B cell (primary cell): ENCODE measurements at regions not wholly inside any gene's neighbourhood (a gene's known extent, or its start where the extent isn't known, plus 50 kb on each side); places are given as distances from the start of the nearest gene placed in this dataset.

Experiments
- EZH2 ChIP-seq: IDR thresholded peaks from 2 replicates; pipeline ENCODE4 v1.6.1; 2012; ENCODE audit warnings: borderline replicate concordance, low read depth, mild to moderate bottlenecking, moderate library complexity, low read length; ENCODE audit not compliant: insufficient read depth, poor library complexity, severe bottlenecking
- TF ChIP-seq, protein P1 (sequence below): fragments of 200-600 bp; IDR thresholded peaks from one replicate; pipeline ENCODE4 v1.8.0; 2022; ENCODE audit warnings: antibody characterized with exemption, mild to moderate bottlenecking

DNA sequence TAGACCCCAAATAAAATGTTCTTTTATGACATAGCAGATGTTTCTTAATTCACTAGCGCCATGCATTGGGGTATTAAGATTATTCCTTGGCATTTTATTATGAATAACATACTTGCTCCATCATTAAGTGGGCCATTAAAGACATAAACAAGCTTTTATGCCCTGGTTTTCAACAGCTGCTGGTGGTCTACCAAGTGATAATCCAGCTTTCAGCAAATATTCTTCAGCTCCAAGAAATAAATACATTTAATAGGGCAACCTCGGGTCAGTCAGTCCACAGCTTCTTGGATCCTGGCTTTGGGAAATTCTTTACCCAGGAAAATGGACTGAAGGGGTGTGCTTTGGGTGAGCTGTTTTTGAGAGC lies 217.3 kb upstream of the IRX3 start:
- TF ChIP-seq, protein P1, sequence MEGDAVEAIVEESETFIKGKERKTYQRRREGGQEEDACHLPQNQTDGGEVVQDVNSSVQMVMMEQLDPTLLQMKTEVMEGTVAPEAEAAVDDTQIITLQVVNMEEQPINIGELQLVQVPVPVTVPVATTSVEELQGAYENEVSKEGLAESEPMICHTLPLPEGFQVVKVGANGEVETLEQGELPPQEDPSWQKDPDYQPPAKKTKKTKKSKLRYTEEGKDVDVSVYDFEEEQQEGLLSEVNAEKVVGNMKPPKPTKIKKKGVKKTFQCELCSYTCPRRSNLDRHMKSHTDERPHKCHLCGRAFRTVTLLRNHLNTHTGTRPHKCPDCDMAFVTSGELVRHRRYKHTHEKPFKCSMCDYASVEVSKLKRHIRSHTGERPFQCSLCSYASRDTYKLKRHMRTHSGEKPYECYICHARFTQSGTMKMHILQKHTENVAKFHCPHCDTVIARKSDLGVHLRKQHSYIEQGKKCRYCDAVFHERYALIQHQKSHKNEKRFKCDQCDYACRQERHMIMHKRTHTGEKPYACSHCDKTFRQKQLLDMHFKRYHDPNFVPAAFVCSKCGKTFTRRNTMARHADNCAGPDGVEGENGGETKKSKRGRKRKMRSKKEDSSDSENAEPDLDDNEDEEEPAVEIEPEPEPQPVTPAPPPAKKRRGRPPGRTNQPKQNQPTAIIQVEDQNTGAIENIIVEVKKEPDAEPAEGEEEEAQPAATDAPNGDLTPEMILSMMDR, result no peak
- TF ChIP-seq EZH2, result no peak
